GM04503 (cell line): ENCODE measurements at regions not wholly inside any gene's neighbourhood (a gene's known extent, or its start where the extent isn't known, plus 50 kb on each side); places are given as distances from the start of the nearest gene placed in this dataset.
"Not testable (repeated sequence)": the region's sequence is repeated elsewhere in the genome, so short reads cannot be mapped to it uniquely, and the experiment has no call there.

Experiments used
- DNase-seq: peaks from one replicate; pipeline ENCODE4 v3.0.0-alpha.2; 2012; ENCODE audit warnings: low read depth

- DNase-seq: no peak
Observed at GRCh38 chr14:34094384-34094783, 143.5 kb upstream of the EGLN3 start.

- DNase-seq: no peak
Observed at GRCh38 chr14:34093883-34094282, 143.0 kb upstream of the EGLN3 start.

GRCh38 chr14:34090451-34090850, 139.6 kb upstream of the EGLN3 start:
- DNase-seq: no peak

- no peak for DNase-seq
Observed at GRCh38 chr14:34088914-34089313, 138.0 kb upstream of the EGLN3 start.

DNA sequence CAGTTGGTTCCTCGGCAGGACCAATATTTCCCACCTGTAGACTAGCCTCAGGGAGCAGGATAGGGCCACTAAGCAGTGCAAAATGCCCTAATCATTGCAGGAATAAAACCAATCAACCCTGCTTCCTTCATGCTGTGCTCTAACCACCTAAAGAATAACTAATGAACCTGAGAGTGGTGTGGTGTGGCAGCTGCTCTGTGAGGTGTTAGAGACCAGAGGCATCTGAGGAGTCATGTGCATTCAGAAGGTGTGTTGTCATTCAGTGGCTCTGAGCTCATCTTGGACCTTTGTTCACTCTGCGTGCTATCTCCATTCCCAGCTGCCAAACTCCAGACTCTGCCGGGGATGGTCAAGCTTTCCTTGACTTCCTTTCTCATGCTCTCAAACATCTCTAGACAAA, 136.7 kb upstream of the EGLN3 start:
- DNase-seq: no peak

GRCh38 chr14:34086223-34086757, 135.4 kb upstream of the EGLN3 start:
- DNase-seq: no peak

GRCh38 chr14:34085695-34086094, 134.8 kb upstream of the EGLN3 start:
- no peak for DNase-seq

DNA sequence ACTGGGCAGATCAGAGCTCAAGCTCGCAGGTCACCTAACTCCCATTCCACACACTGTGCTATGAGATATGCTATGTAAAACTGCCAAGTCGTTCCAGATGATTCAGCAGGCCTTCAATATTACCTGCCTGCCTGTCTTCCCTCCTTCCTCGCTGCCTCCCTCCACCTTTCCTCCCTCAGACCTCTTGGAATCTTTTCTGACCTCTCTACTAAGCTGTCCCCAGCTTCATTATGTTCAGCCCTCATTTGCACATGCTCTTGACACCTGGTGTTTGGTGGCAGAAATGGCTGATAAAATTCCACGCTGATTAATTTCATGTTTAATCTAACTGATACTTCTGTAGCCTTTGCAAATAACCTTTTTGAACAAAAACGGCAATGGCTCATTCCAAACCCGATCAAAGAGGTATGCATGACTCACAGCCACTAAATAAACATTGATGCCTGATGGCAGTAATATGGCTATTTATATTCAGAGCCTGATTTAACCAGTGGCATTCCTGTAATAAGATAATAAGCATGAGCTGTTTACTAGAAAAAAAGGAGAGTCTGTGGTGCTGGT, 130.8 kb upstream of the EGLN3 start:
- DNase-seq: no peak

DNA sequence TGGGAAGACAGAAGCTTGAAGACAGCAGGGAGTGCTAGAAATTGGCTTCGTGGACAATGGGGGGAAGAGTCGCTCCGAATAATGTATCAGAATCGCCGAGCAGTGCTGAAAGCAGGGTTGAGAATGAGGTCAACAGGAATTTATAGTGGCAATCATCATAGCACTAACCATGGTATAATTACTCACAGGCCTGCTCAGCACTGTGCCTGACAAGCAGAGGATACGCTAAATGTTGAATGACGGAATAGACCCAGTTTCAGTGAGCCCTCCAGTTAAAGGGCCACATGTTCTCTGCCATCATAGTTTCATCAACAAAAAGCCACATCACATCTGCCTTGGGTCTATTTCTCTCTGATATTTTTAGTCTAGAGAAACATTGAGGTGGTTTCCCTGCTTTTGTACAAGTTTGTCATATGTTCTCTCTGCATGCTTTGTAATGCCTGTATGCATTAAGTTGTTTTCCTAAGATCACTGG, 130.3 kb upstream of the EGLN3 start:
- DNase-seq: no peak

DNA sequence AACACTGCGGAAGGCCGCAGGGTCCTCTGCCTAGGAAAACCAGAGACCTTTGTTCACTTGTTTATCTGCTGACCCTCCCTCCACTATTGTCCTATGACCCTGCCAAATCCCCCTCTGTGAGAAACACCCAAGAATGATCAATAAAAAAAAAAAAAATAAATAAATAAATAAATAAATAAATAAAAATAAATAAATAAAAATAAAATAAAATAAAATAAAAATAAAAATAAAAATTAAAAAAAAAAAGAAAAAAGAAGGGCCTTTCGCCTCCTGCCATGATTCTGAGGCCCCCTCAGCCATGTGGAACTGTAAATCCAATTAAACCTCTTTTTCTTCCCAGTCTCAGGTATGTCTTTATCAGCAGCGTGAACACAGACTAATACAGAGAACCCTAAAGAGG, 128.8 kb upstream of the EGLN3 start:
- DNase-seq: not testable (repeated sequence)

DNA sequence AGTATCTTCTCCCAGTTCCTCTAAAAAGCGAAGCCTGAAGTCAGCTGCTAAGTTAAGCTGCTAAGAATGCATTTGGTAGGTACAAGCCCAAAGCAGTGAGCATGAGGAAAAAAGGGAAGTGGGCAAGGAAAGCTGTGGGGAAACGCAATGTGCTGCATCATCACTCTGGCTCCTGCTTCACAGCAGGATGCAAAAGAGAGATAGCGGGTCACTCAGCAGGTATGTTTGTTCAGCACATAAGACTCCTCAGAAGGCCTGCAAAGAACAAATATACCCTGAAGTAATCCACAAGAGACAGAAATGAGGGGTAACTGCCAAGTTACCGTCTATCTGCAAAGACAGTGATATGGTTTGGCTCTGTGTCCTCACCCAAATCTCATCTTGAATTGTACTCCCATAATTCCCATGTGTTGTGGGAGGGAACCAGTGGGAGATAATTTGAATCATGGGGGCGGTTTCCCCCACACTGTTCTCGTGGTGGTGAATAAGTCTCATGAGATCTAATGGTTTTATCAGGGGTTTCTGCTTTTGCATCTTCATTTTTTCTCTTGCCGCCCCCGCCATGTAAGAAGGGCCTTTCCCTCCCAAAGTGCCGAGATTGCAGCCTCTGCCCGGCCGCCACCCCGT, 127.4 kb upstream of the EGLN3 start:
- DNase-seq: no peak

- no peak for DNase-seq
Observed at GRCh38 chr14:34075826-34076225, 125.0 kb upstream of the EGLN3 start.

DNA sequence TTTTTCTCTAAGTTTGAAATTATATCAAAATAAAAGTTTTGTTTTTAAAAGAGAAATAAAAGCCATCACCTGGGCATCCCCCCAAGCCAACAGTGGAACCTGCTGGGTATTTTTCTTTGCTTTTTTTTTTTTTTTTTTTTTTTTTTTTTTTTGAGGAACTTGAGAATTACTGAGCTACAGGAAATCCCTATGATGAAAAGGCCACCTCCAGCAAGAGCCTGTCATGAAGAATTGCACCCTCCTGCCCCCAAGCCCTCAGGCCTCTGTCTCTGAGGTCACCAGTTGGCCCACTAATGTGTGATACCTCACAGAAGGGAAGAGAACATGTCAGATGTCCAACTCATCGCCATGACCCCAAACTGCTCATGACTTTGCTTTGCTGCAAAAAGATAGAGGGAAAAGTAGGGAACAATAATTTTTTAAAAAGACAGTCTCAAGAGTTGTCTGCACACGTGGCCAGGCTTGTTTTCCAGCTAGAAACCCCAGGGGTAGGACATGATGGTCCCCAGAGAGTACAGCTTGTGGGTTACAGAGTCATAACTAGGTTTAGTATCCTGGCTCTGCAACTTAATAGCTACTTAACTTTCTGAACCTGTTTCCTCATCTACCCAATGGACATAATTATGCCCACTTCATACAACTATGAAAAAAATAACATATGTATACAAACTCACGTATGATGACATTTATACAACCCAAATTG, 124.3 kb upstream of the EGLN3 start:
- no peak for DNase-seq

DNA sequence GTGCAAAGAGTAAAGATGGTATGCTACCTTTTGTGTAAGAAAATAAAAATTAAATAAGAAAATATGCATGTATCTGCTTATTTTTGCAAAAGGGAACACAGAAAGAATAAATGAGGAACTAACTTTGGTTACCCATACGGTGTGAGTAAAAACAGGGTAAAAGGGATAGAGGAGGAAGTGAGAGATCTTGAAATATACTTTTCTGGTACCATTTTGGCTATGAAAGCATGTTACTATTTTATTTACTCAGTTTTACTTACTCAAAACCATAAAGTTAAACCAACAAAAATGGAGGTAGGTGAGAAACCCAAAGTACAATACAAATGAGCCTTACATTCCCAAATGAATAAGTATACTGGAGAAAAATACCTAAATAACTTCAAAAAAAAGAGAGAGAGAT, 122.0 kb upstream of the EGLN3 start:
- DNase-seq: no peak

- DNase-seq: no peak
Observed at GRCh38 chr14:34072401-34072800, 121.5 kb upstream of the EGLN3 start.

DNA sequence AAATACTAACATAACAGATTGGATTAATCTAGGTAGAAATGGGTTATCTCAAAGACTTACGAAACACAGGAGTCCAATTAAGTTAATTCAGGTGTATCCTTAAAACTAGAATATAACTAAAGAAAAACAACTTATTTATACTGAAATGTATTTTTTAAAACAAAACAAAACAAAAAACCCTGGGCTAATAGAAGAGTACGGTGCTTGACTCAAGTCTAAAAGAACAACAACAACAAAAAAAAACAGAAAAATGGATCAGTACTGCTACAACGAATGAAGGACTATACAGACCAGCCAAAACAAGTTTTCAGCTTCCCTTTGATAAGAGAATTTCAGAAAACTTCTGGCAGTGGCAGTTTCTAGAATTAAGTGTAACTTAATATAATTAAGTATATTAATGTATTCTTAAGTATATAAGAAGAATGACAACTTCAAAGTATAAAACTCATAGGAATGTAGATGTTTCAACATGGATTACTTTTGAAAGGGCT, 120.1 kb upstream of the EGLN3 start:
- DNase-seq: no peak

DNA sequence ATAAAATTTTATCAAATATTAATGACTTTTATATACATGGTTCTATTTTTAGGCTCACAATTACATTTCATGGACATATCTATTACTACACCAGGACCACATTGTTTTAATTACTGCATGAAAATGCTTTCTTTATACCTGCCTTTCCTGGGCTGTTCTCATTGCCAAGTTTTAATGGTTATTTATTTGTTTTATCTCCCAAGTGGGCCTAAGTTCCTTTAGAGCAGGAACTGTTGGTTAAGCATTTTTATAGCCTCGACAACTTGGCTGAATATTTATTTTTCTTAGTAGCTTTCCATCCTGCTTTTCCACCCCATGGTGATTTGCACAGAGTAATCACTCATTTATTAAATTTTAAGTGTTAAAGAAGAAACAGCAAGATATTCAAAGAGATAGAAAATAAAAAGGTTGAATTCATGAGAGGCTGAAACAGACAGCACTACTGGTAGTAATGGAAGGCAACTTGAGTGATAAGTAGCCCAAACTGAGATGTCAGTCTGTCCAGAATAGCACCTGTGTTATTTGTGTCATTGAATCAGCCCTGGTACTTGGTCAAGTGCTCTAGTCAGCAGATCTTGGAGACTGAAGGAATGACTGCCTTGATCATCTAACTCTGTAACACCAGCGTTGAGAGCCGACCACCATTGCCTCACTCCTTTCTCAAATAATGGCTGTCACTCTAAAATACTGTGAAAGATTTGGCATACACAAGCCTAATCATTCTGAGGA, 119.1 kb upstream of the EGLN3 start:
- no peak for DNase-seq

DNA sequence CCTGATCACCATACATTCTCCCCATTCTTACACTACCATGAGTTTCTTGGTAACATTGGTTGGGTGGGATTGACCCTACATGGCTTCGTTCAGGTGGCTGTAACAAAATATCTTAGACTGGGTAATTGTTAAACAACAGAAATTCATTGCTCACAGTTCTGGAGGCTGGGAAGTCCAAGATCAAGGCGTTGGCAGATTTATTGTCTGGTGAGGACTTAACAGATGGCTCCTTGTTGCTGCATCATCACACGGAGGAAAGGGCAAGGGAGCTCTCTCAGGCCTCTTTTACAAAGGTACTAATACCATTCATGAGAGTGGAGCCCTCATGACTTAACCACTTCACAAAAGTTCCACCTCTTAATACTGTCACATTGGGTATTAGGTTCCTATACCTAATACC, 116.7 kb upstream of the EGLN3 start:
- no peak for DNase-seq

- no peak for DNase-seq
Observed at GRCh38 chr14:34065690-34066391, 115.0 kb upstream of the EGLN3 start.

DNA sequence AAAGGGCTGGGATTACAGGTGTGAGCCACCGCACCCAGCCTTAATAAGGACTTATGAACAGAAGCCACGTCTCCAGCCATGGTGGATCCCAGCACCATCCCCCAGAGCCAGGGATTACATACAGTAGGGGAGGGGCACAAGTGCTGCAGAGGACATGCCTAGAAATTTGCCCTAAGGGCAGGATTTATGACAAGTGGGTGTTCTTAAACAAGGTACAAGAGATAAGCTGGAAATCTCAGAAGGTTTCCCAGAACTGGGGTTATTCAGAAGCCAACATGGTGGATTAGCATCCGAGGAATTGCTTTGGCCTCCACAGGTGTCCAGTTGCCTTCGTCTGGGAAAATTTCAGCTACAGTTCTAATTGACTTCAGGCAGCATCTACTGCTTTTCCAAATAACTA, 114.4 kb upstream of the EGLN3 start:
- DNase-seq: no peak

GRCh38 chr14:34064349-34064748, 113.5 kb upstream of the EGLN3 start:
- DNase-seq: peak; percentile 36
